SK-N-SH (cell line): ENCODE measurements at regions not wholly inside any gene's neighbourhood (a gene's known extent, or its start where the extent isn't known, plus 50 kb on each side); places are given as distances from the start of the nearest gene placed in this dataset.

Experiments used
- CTCF ChIA-PET: fragments of 300-600, 350-600 bp; formaldehyde crosslinking; extraction: SDS; loops from one replicate; lab custom pipeline; 2021; lab: Yijun Ruan, JAX
- POLR2A ChIA-PET: fragments of 350-600 bp; sonication (Branson Sonifier 250); formaldehyde crosslinking; extraction: SDS; loops from one replicate; lab custom pipeline; 2020; ENCODE audit warnings: antibody characterized with exemption, inconsistent platforms; lab: Yijun Ruan, JAX
- DNase-seq: peaks from one replicate; pipeline ENCODE4 v3.0.0; 2012
- H2AFZ ChIP-seq: fragments of 200-600 bp; sonication (generic); 2 replicates; pipeline ENCODE4 v1.8.1; 2016; ENCODE audit warnings: antibody characterized with exemption, mild to moderate bottlenecking, low read depth
- H3F3A ChIP-seq: fragments of 200-600 bp; sonication (generic); replicated peaks from 2 replicates; pipeline ENCODE3; 2016; ENCODE audit warnings: antibody characterized with exemption, mild to moderate bottlenecking; ENCODE audit not compliant: insufficient read depth
- H3K27ac ChIP-seq, 2 experiments: fragments of 200-500 bp in 1 of 2; fragments of 200-600 bp in 1 of 2; sonication (Bioruptor generic) in 1 of 2; sonication (generic), shearing (Covaris generic) in 1 of 2; 2 replicates each; pipeline versions ENCODE4 v1.5.1 to v1.6.1; 2014 to 2016; ENCODE audit warnings: low read depth in 2 of 2, inconsistent platforms in 1 of 2, low read length in 1 of 2, mild to moderate bottlenecking in 1 of 2, mixed read lengths in 1 of 2
- H3K27me3 ChIP-seq: fragments of 200-600 bp; sonication (generic), shearing (Covaris generic); 2 replicates; pipeline ENCODE4 v1.6.1; 2016; ENCODE audit warnings: mixed run types; ENCODE audit not compliant: insufficient read depth
- H3K36me3 ChIP-seq, 2 experiments: fragments of 200-500 bp in 1 of 2; fragments of 200-600 bp in 1 of 2; sonication (Bioruptor generic) in 1 of 2; sonication (generic) in 1 of 2; replicated peaks in 1 of 2; 2 replicates each; pipeline versions ENCODE3 to v1.5.1; 2014 to 2016; ENCODE audit warnings: low read length in 1 of 2, mild to moderate bottlenecking in 1 of 2; ENCODE audit not compliant: insufficient read depth in 2 of 2, control insufficient read depth in 1 of 2
- H3K4me1 ChIP-seq, 2 experiments: fragments of 200-500 bp in 1 of 2; fragments of 200-600 bp in 1 of 2; sonication (Bioruptor generic) in 1 of 2; sonication (generic), shearing (Covaris generic) in 1 of 2; 2 replicates each; pipeline versions ENCODE4 v1.5.1 to v1.6.1; 2014 to 2016; ENCODE audit warnings: low read depth in 1 of 2, low read length in 1 of 2, mixed run types in 1 of 2; ENCODE audit not compliant: insufficient read depth in 2 of 2, control insufficient read depth in 1 of 2
- H3K4me2 ChIP-seq: fragments of 200-600 bp; sonication (generic), shearing (Covaris generic); 2 replicates; pipeline ENCODE4 v1.6.1; 2017; ENCODE audit warnings: mixed run types
- H3K4me3 ChIP-seq, 2 experiments: fragments of 200-500 bp in 1 of 2; fragments of 200-600 bp in 1 of 2; sonication (Bioruptor generic) in 1 of 2; sonication (generic), shearing (Covaris generic) in 1 of 2; 2 replicates each; pipeline versions ENCODE4 v1.5.1 to v1.8.1; 2014 to 2016; ENCODE audit warnings: low read depth in 2 of 2, inconsistent platforms in 1 of 2, low read length in 1 of 2, mild to moderate bottlenecking in 1 of 2, mixed read lengths in 1 of 2, moderate library complexity in 1 of 2
- H3K79me2 ChIP-seq: fragments of 200-600 bp; sonication (generic); 2 replicates; pipeline ENCODE4 v1.8.1; 2017; ENCODE audit warnings: mild to moderate bottlenecking; ENCODE audit not compliant: insufficient read depth
- H3K9ac ChIP-seq: fragments of 200-600 bp; sonication (generic); 2 replicates; pipeline ENCODE4 v1.6.1; 2017; ENCODE audit warnings: mixed run types
- H3K9me2 ChIP-seq: fragments of 200-600 bp; sonication (generic); 2 replicates; pipeline ENCODE4 v1.6.1; 2017; ENCODE audit warnings: mixed run types
- H3K9me3 ChIP-seq: fragments of 200-600 bp; sonication (generic); 2 replicates; pipeline ENCODE4 v1.6.1; 2017; ENCODE audit warnings: mixed run types, mild to moderate bottlenecking, moderate library complexity
- H4K20me1 ChIP-seq: fragments of 200-600 bp; sonication (generic); 2 replicates; pipeline ENCODE4 v1.6.1; 2017; ENCODE audit warnings: mild to moderate bottlenecking, mixed run types; ENCODE audit not compliant: insufficient read depth
- CHD2 ChIP-seq: fragments of 150-350 bp; IDR thresholded peaks from 2 replicates; pipeline ENCODE4 v1.6.1; 2018; ENCODE audit warnings: low read length; ENCODE audit not compliant: partially characterized antibody
- ELF1 ChIP-seq: IDR thresholded peaks from 2 replicates; pipeline ENCODE4 v1.4.0; 2012
- EP300 ChIP-seq, 2 experiments: IDR thresholded peaks; 2 replicates each; pipeline versions ENCODE4 v1.4.0 to v1.6.1; 2012; ENCODE audit warnings: borderline replicate concordance in 1 of 2, low read depth in 1 of 2, low read length in 1 of 2
- EZH2phosphoT487 ChIP-seq: fragments of 200-600 bp; sonication (generic); IDR thresholded peaks from 2 replicates; pipeline ENCODE4 v1.6.1; 2017; ENCODE audit warnings: low read depth, mixed run types, mild to moderate bottlenecking, antibody characterized with exemption, moderate library complexity, borderline replicate concordance
- FOSL2 ChIP-seq: IDR thresholded peaks from 2 replicates; pipeline ENCODE4 v1.4.0; 2012; ENCODE audit warnings: low read depth, mild to moderate bottlenecking, moderate library complexity, borderline replicate concordance
- FOXM1 ChIP-seq: IDR thresholded peaks from 2 replicates; pipeline ENCODE4 v1.4.0; 2012; ENCODE audit warnings: low read depth, mild to moderate bottlenecking
- GABPA ChIP-seq: IDR thresholded peaks from 2 replicates; pipeline ENCODE4 v1.4.0; 2012; ENCODE audit warnings: low read depth, mild to moderate bottlenecking
- IRF3 ChIP-seq: fragments of 150-350 bp; IDR thresholded peaks from 2 replicates; pipeline ENCODE4 v1.6.1; 2016; ENCODE audit warnings: mild to moderate bottlenecking, low read depth, low read length
- JUND ChIP-seq: IDR thresholded peaks from 2 replicates; pipeline ENCODE4 v1.4.0; 2012
- MAX ChIP-seq: IDR thresholded peaks from 2 replicates; pipeline ENCODE4 v1.4.0; 2012; ENCODE audit warnings: low read depth
- MEF2A ChIP-seq: IDR thresholded peaks from 2 replicates; pipeline ENCODE4 v1.4.0; 2012; ENCODE audit warnings: low read depth, borderline replicate concordance
- MXI1 ChIP-seq: IDR thresholded peaks from 2 replicates; pipeline ENCODE4 v1.6.1; 2012; ENCODE audit warnings: mild to moderate bottlenecking, low read depth, low read length, improper control_type of control experiment
- NRF1 ChIP-seq: IDR thresholded peaks from 2 replicates; pipeline ENCODE4 v1.6.1; 2012; ENCODE audit warnings: low read depth, mild to moderate bottlenecking, low read length
- POLR2AphosphoS5 ChIP-seq: IDR thresholded peaks from 2 replicates; pipeline ENCODE4 v1.6.1; 2012; ENCODE audit warnings: low read depth, low read length
- RCOR1 ChIP-seq: fragments of 150-350 bp; IDR thresholded peaks from 2 replicates; pipeline ENCODE4 v1.6.1; 2017; ENCODE audit warnings: antibody characterized with exemption, low read length
- RFX5 ChIP-seq: IDR thresholded peaks from 2 replicates; pipeline ENCODE4 v1.6.1; 2012; ENCODE audit warnings: mild to moderate bottlenecking, improper control_type of control experiment, low read length
- RXRA ChIP-seq: IDR thresholded peaks from 2 replicates; pipeline ENCODE4 v1.4.0; 2012; ENCODE audit warnings: low read depth, mild to moderate bottlenecking, borderline replicate concordance
- SMC3 ChIP-seq: IDR thresholded peaks from 2 replicates; pipeline ENCODE4 v1.6.1; 2012; ENCODE audit warnings: low read depth, low read length, improper control_type of control experiment
- TAF1 ChIP-seq: IDR thresholded peaks from 2 replicates; pipeline ENCODE4 v1.6.1; 2012; ENCODE audit warnings: low read depth, mild to moderate bottlenecking, low read length, moderate library complexity, borderline replicate concordance
- TCF12 ChIP-seq: IDR thresholded peaks from 2 replicates; pipeline ENCODE4 v1.4.0; 2012
- USF2 ChIP-seq: fragments of 150-350 bp; IDR thresholded peaks from 2 replicates; pipeline ENCODE4 v1.6.1; 2017; ENCODE audit warnings: antibody characterized with exemption, low read length, low read depth, borderline replicate concordance
- YY1 ChIP-seq: IDR thresholded peaks from 2 replicates; pipeline ENCODE4 v1.4.0; 2012; ENCODE audit warnings: low read depth, mild to moderate bottlenecking
- WGBS: methylation state at CpG from one replicate; pipeline ENCODE4 v1.1.6; 2017; ENCODE audit warnings: low lambda C conversion rate; 5-methylcytosine and 5-hydroxymethylcytosine counted together

DNA sequence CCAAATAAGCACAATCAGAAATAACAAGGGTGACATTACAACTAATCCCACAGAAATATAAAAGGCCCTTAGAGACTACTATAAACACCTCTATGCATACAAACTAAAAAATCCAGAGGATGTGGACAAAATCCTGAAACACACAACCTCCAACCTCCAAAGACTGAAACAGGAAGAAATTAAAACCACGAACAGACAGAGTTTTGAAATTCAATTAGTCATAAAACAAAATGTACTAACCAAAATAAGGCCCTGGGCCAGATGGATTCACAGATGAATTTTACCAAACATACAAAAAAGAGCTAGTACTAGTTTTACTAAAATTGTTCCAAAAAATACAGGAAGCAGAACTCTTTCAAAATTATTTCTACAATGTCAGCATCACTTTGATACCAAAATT is 1043.6 kb downstream of the DIPK2A start:
- ChIA-PET POLR2A (no interaction called here), CTCF (no interaction called here)
- Histone ChIP-seq H3K9me3 (no peaks in the 10 kb centered on the region), H3K36me3 (no peaks in the 10 kb centered on the region), H3K4me2 (no peak overlapping the region), H3K9me2 (no peaks in the 10 kb centered on the region), H2AFZ (no peak overlapping the region), H3K4me1 (no peaks in the 10 kb centered on the region), H3K27me3 (no peaks in the 10 kb centered on the region), H3K79me2 (no peaks in the 10 kb centered on the region), H3K9ac (no peak overlapping the region), H3K27ac (no peak overlapping the region), H3F3A (no peaks in the 10 kb centered on the region), H3K4me3 (no peak overlapping the region), H4K20me1 (no peaks in the 10 kb centered on the region)
- TF ChIP-seq JUND (no peak), FOSL2 (no peak), FOXM1 (no peak), MAX (no peak), RCOR1 (no peak), RXRA (no peak), TAF1 (no peak), IRF3 (no peak), ELF1 (no peak), POLR2AphosphoS5 (no peak), RFX5 (no peak), CHD2 (no peak), USF2 (no peak), SMC3 (no peak), MXI1 (no peak)
- no peak for DNase-seq
- 5% methylated on average over 1 of the region's 1 CpG for WGBS

GRCh38 chr3:145017959-145018358 is 1046.3 kb downstream of the DIPK2A start:
- H3F3A ChIP-seq = no peaks in the 10 kb centered on the region
- no peaks in the 10 kb centered on the region for H3K9me3 ChIP-seq
- H3K4me1 ChIP-seq = no peaks in the 10 kb centered on the region
- no peaks in the 10 kb centered on the region for H3K36me3 ChIP-seq
- no peaks in the 10 kb centered on the region for H4K20me1 ChIP-seq
- no peak for TF ChIP-seq EZH2phosphoT487
- no peak for TF ChIP-seq CHD2
- TF ChIP-seq YY1 = no peak
- TF ChIP-seq GABPA = no peak
- TF ChIP-seq MEF2A = no peak
- no peak for TF ChIP-seq POLR2AphosphoS5
- no peak for TF ChIP-seq TCF12
- TF ChIP-seq NRF1 = no peak
- TF ChIP-seq EP300 (IDR thresholded peaks at IDR 0.05; ENCODE audit: borderline replicate concordance in 1 of 2, low read depth in 1 of 2, low read length in 1 of 2) = no peak
- TF ChIP-seq RFX5 = no peak
- TF ChIP-seq ELF1 = no peak
- TF ChIP-seq RCOR1 = no peak
- H3K79me2 ChIP-seq = no peaks in the 10 kb centered on the region
- CTCF ChIA-PET = no interaction called here
- DNase-seq = no peak
- H3K27me3 ChIP-seq = no peaks in the 10 kb centered on the region
- H2AFZ ChIP-seq = no peak overlapping the region
- WGBS = 0% methylated on average over 1 of the region's 1 CpG
- H3K9me2 ChIP-seq = no peaks in the 10 kb centered on the region
- POLR2A ChIA-PET = no interaction called here
- no peak overlapping the region for H3K4me3 ChIP-seq
- no peak overlapping the region for H3K4me2 ChIP-seq
- H3K27ac ChIP-seq = no peak overlapping the region
- no peak overlapping the region for H3K9ac ChIP-seq
